ENCODE measurements at regions not wholly inside any gene's neighbourhood (a gene's known extent, or its start where the extent isn't known, plus 50 kb on each side); places are given as distances from the start of the nearest gene placed in this dataset.

GRCh38 chr2:238997137-238997390, 149.2 kb downstream of the TWIST2 start:
- in situ Hi-C loops (cut with HindIII; ENCODE audit: low pct_unique_long_range_greater_than_20kb, low sequenced_read_pairs) (no loop called here), intact Hi-C loops (cut with micrococcal nuclease; ENCODE audit: unreplicated experiment) (no loop called here)
- ChIA-PET CTCF (no interaction called here), POLR2A (no interaction called here)
- Histone ChIP-seq H3K4me1 (ENCODE audit: control insufficient read depth, insufficient read depth, low read length) (no peaks in the 10 kb centered on the region), H3K4me3 (ENCODE audit: low read depth in 2 of 2, low read length in 2 of 2) (no peak overlapping the region), H3K36me3 (ENCODE audit: control insufficient read depth, insufficient read depth, low read length) (no peaks in the 10 kb centered on the region), H3K27me3 (ENCODE audit: control insufficient read depth, insufficient read depth, low read length) (no peaks in the 10 kb centered on the region), H3K27ac (ENCODE audit: low read length) (no peak overlapping the region), H3K9me3 (ENCODE audit: control insufficient read depth, insufficient read depth, low read depth, low read length) (peaks cover 11% of the 10 kb centered on the region; the same call in 1 of the 2 replicates)
- DNase-seq (ENCODE audit: low read depth, low spot score): no peak
- TF ChIP-seq TCF7L2 (IDR thresholded peaks at IDR 0.05; ENCODE audit: low read depth, low read length): no peak
- TF ChIP-seq, protein P1, sequence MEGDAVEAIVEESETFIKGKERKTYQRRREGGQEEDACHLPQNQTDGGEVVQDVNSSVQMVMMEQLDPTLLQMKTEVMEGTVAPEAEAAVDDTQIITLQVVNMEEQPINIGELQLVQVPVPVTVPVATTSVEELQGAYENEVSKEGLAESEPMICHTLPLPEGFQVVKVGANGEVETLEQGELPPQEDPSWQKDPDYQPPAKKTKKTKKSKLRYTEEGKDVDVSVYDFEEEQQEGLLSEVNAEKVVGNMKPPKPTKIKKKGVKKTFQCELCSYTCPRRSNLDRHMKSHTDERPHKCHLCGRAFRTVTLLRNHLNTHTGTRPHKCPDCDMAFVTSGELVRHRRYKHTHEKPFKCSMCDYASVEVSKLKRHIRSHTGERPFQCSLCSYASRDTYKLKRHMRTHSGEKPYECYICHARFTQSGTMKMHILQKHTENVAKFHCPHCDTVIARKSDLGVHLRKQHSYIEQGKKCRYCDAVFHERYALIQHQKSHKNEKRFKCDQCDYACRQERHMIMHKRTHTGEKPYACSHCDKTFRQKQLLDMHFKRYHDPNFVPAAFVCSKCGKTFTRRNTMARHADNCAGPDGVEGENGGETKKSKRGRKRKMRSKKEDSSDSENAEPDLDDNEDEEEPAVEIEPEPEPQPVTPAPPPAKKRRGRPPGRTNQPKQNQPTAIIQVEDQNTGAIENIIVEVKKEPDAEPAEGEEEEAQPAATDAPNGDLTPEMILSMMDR (IDR thresholded peaks at IDR 0.05): no peak
- TF ChIP-seq REST (IDR thresholded peaks at IDR 0.05; ENCODE audit: insufficient read depth in 1 of 2, low read depth in 2 of 2, low read length in 1 of 2): no peak
- ATAC-seq: no peak
- no TSS peak for BruUV-seq (replicated peaks)

DNA sequence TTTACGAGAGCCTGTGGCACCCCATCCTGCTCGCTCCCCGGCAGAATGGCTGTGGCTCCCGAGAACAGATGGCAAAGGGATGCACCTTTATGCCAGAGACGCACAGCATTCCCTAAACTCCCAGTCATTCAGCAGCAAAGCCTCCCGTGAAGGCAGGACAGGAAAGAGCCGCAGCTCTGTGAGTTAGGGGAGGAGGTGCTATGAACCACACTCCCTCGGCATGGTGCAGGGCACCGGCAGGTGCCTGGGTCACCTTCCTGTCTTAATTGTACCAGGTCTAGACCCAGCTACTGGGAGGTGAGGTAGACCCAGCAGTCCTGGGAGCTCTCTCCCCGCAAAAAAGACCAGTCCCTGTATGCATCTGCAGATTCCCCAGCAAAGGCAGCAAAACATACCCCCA, 149.8 kb downstream of the TWIST2 start:
- BruUV-seq (replicated peaks): no TSS peak
- in situ Hi-C loops (cut with HindIII; ENCODE audit: low pct_unique_long_range_greater_than_20kb, low sequenced_read_pairs) (no loop called here), intact Hi-C loops (cut with micrococcal nuclease; ENCODE audit: unreplicated experiment) (no loop called here)
- no peaks in the 10 kb centered on the region for H3K27me3 ChIP-seq (ENCODE audit: control insufficient read depth, insufficient read depth, low read length)
- ChIA-PET CTCF (no interaction called here), POLR2A (no interaction called here)
- no peak for DNase-seq (ENCODE audit: low read depth, low spot score)
- no peak overlapping the region for H3K4me3 ChIP-seq (ENCODE audit: low read depth in 2 of 2, low read length in 2 of 2)
- peaks cover 11% of the 10 kb centered on the region; the same call in 1 of the 2 replicates for H3K9me3 ChIP-seq (ENCODE audit: control insufficient read depth, insufficient read depth, low read depth, low read length)
- ATAC-seq: no peak
- no peak overlapping the region for H3K27ac ChIP-seq (ENCODE audit: low read length)
- no peak for TF ChIP-seq SIN3A (IDR thresholded peaks at IDR 0.05; ENCODE audit: borderline replicate concordance, insufficient read depth, low read depth, low read length)
- TF ChIP-seq, protein P1 (IDR thresholded peaks at IDR 0.05): no peak
- no peak for TF ChIP-seq REST (IDR thresholded peaks at IDR 0.05; ENCODE audit: insufficient read depth in 1 of 2, low read depth in 2 of 2, low read length in 1 of 2)
- TF ChIP-seq POLR2AphosphoS5 (IDR thresholded peaks at IDR 0.05; ENCODE audit: low read depth, low read length): no peak
- no peak for TF ChIP-seq TCF7L2 (IDR thresholded peaks at IDR 0.05; ENCODE audit: low read depth, low read length)
- H3K4me1 ChIP-seq (ENCODE audit: control insufficient read depth, insufficient read depth, low read length): no peaks in the 10 kb centered on the region
- H3K36me3 ChIP-seq (ENCODE audit: control insufficient read depth, insufficient read depth, low read length): no peaks in the 10 kb centered on the region
